ENCODE measurements at regions not wholly inside any gene's neighbourhood (a gene's known extent, or its start where the extent isn't known, plus 50 kb on each side); places are given as distances from the start of the nearest gene placed in this dataset.
"Not testable (repeated sequence)": the region's sequence is repeated elsewhere in the genome, so short reads cannot be mapped to it uniquely, and the experiment has no call there.

GRCh38 chr17:16869531-16870252, 102.2 kb downstream of the TNFRSF13B start:
- not testable (repeated sequence) for DNase-seq

GRCh38 chr17:16868616-16869015, 103.3 kb downstream of the TNFRSF13B start:
- DNase-seq, result not testable (repeated sequence)

- not testable (repeated sequence) for DNase-seq
These were observed 104.4 kb downstream of the TNFRSF13B start for GRCh38 chr17:16867545-16867944.

GRCh38 chr17:16866841-16867240, 105.1 kb downstream of the TNFRSF13B start:
- not testable (repeated sequence) for DNase-seq

GRCh38 chr17:16866436-16866835, 105.5 kb downstream of the TNFRSF13B start:
- no peak for DNase-seq

GRCh38 chr17:16865704-16866103, 106.2 kb downstream of the TNFRSF13B start:
- not testable (repeated sequence) for DNase-seq

GRCh38 chr17:16865077-16865613, 106.8 kb downstream of the TNFRSF13B start:
- DNase-seq, result not testable (repeated sequence)

GRCh38 chr17:16864462-16865076, 107.3 kb downstream of the TNFRSF13B start:
- DNase-seq, result not testable (repeated sequence)

GRCh38 chr17:16861152-16861551, 110.8 kb downstream of the TNFRSF13B start:
- DNase-seq, result not testable (repeated sequence)

- DNase-seq, result not testable (repeated sequence)
These were observed 111.5 kb downstream of the TNFRSF13B start for GRCh38 chr17:16860467-16860866.

GRCh38 chr17:16859515-16859914, 112.4 kb downstream of the TNFRSF13B start:
- not testable (repeated sequence) for DNase-seq

- not testable (repeated sequence) for DNase-seq
These were observed 114.2 kb downstream of the TNFRSF13B start for GRCh38 chr17:16857746-16858145.

- DNase-seq, result not testable (repeated sequence)
These were observed 115.1 kb downstream of the TNFRSF13B start for GRCh38 chr17:16856846-16857245.

GRCh38 chr17:16856171-16856570, 115.7 kb downstream of the TNFRSF13B start:
- DNase-seq, result not testable (repeated sequence)

GRCh38 chr17:16854636-16855035, 117.3 kb downstream of the TNFRSF13B start:
- not testable (repeated sequence) for DNase-seq

GRCh38 chr17:16853661-16854320, 118.1 kb downstream of the TNFRSF13B start:
- no peak for DNase-seq

- DNase-seq, result not testable (repeated sequence)
These were observed 122.1 kb downstream of the TNFRSF13B start for GRCh38 chr17:16849861-16850260.

GRCh38 chr17:16848997-16849396, 122.9 kb downstream of the TNFRSF13B start:
- DNase-seq, result not testable (repeated sequence)

GRCh38 chr17:16845098-16845497, 126.8 kb downstream of the TNFRSF13B start:
- DNase-seq, result not testable (repeated sequence)

GRCh38 chr17:16844669-16845068, 127.2 kb downstream of the TNFRSF13B start:
- DNase-seq, result not testable (repeated sequence)

GRCh38 chr17:16843511-16843910, 128.4 kb downstream of the TNFRSF13B start:
- not testable (repeated sequence) for DNase-seq

- not testable (repeated sequence) for DNase-seq
These were observed 129.6 kb downstream of the TNFRSF13B start for GRCh38 chr17:16842346-16842745.

GRCh38 chr17:16841896-16842295, 130.0 kb downstream of the TNFRSF13B start:
- DNase-seq, result not testable (repeated sequence)

All from GF-D8 (cell line).